ENCODE measurements at regions not wholly inside any gene's neighbourhood (a gene's known extent, or its start where the extent isn't known, plus 50 kb on each side); places are given as distances from the start of the nearest gene placed in this dataset.

- TF ChIP-seq EZH2 (IDR thresholded peaks at IDR 0.05; ENCODE audit: borderline replicate concordance, low read length) (no peak), CTCF (conservative IDR thresholded peaks at IDR 0.05 in 1 of 2, IDR thresholded peaks at IDR 0.05 in 1 of 2; ENCODE audit: extremely low read depth in 1 of 2, insufficient read depth in 1 of 2, low read depth in 1 of 2, low read length in 2 of 2) (no peak)
These were observed 658.4 kb downstream of the TLR4 start for GRCh38 chr9:118362596-118362995.
